Nephron progenitor cell (in vitro differentiated cells): ENCODE measurements at regions not wholly inside any gene's neighbourhood (a gene's known extent, or its start where the extent isn't known, plus 50 kb on each side); places are given as distances from the start of the nearest gene placed in this dataset.

ENCODE experiments used
- DNase-seq: peaks from one replicate; pipeline ENCODE4 v3.0.0; 2021
- H3K27ac Mint-ChIP-seq: 2 replicates; pipeline ENCODE4 v1.8.0; 2021; ENCODE audit warnings: mild to moderate bottlenecking, moderate library complexity, mixed read lengths
- H3K27me3 Mint-ChIP-seq: 2 replicates; pipeline ENCODE4 v1.8.0; 2021; ENCODE audit warnings: mild to moderate bottlenecking, low read depth, mixed read lengths; ENCODE audit not compliant: poor library complexity
- H3K36me3 Mint-ChIP-seq: 2 replicates; pipeline ENCODE4 v1.8.0; 2021; ENCODE audit warnings: low read depth, mixed read lengths
- H3K4me1 Mint-ChIP-seq: 2 replicates; pipeline ENCODE4 v1.8.0; 2021; ENCODE audit warnings: mixed read lengths
- H3K4me3 Mint-ChIP-seq: 2 replicates; pipeline ENCODE4 v1.8.0; 2021; ENCODE audit warnings: mild to moderate bottlenecking, moderate library complexity, mixed read lengths
- H3K9me3 Mint-ChIP-seq: 2 replicates; pipeline ENCODE4 v1.8.0; 2021; ENCODE audit warnings: mild to moderate bottlenecking, moderate library complexity, mixed read lengths
- TF ChIP-seq, protein P1 (sequence below): fragments of 200-600 bp; sonication (generic); IDR thresholded peaks from 2 replicates; pipeline ENCODE4 v1.5.0; 2021; ENCODE audit warnings: antibody characterized with exemption

DNA sequence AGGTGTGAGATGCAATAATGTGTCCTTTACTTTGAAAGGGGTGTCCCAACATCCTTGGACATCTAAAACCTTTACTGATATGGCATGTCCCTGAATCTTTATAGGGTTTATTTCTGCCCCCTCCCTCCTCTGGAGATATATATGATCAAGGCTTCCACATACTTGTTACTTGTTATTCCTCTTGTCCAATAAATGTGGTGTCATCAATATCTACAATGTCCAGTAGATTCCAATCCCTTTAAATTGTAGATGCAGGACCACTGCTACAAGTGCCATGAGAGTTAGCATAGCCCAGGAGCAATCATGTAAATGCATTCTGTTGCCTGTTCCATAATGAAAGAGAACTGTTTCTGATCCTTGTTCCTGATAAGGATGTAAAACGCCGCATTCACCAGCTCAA is 479.7 kb upstream of the MEIS1 start:
- Mint-ChIP-seq H3K27me3 (peaks cover 23% of the 10 kb centered on the region), H3K9me3 (no peaks in the 10 kb centered on the region), H3K27ac (no peak overlapping the region), H3K4me1 (peaks cover 17% of the 10 kb centered on the region), H3K4me3 (no peak overlapping the region), H3K36me3 (no peaks in the 10 kb centered on the region)
- no peak for DNase-seq
- TF ChIP-seq, protein P1, sequence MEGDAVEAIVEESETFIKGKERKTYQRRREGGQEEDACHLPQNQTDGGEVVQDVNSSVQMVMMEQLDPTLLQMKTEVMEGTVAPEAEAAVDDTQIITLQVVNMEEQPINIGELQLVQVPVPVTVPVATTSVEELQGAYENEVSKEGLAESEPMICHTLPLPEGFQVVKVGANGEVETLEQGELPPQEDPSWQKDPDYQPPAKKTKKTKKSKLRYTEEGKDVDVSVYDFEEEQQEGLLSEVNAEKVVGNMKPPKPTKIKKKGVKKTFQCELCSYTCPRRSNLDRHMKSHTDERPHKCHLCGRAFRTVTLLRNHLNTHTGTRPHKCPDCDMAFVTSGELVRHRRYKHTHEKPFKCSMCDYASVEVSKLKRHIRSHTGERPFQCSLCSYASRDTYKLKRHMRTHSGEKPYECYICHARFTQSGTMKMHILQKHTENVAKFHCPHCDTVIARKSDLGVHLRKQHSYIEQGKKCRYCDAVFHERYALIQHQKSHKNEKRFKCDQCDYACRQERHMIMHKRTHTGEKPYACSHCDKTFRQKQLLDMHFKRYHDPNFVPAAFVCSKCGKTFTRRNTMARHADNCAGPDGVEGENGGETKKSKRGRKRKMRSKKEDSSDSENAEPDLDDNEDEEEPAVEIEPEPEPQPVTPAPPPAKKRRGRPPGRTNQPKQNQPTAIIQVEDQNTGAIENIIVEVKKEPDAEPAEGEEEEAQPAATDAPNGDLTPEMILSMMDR, result no peak

DNA sequence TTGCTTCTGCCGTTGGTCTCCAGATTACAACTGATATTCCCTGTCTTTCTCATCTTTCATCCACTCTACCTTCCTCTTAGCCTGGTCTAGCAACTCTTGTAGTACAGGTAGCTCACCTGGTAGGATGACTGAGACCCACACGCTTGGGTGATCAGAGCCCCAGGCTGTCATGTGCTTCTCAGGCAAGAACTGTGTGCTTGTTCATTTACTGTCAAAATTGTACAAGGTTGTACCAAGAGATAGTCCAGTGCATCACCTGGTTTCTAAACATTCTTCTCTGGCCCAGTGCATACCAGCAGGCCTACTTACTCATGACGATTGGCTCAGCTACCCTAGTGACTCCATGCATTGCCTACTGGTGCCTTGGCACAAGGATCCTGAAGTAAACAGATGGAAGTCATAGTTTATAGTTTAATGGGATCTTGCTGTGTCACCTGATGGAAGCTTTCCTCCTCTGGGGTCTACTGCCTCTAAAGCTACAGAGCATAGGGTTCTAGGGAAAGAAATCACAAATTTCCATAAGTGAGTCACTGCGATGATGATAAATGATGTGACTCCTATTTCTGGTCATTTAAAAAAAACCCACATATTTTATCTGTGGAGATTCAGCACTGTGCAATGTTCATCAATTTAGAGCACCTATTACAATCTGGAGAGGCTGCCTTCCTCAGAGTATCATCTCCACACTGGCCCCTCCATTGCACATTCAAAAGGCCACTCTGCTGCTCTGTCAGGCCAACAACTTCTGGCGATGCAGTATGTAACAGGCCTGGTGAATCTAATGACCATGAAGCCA is 481.8 kb upstream of the MEIS1 start:
- TF ChIP-seq, protein P1, result no peak
- no peaks in the 10 kb centered on the region for H3K9me3 Mint-ChIP-seq
- peaks cover 23% of the 10 kb centered on the region for H3K27me3 Mint-ChIP-seq

DNA sequence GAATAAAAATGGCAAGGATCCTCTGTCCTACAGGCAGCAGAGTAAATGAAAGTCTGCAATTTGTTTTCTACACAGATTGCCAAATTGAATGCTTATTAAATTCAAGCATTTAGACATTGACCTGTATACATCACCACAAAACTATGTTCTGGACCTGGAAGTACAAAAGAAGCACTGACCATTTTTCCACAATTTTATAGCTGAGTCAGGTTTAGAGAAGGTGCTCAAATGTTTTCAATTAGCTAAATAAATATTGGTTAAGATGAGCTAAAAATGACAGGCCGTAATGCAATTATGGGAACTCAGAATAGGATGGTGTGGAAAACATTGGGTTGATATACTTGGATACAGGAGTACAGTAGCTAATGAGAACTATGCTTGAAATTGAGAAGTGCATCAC is 490.7 kb upstream of the MEIS1 start:
- H3K36me3 Mint-ChIP-seq, result no peaks in the 10 kb centered on the region
- TF ChIP-seq, protein P1, result no peak
- H3K4me1 Mint-ChIP-seq, result peaks cover 6% of the 10 kb centered on the region
- peaks cover 6% of the 10 kb centered on the region for H3K27me3 Mint-ChIP-seq
- no peaks in the 10 kb centered on the region for H3K9me3 Mint-ChIP-seq
- no peak overlapping the region for H3K4me3 Mint-ChIP-seq
- no peak for DNase-seq
- H3K27ac Mint-ChIP-seq, result no peak overlapping the region

More for the DNA sequence above, 481.8 kb upstream of the MEIS1 start:
- Mint-ChIP-seq H3K4me1 (peaks cover 13% of the 10 kb centered on the region), H3K36me3 (no peaks in the 10 kb centered on the region), H3K27ac (no peak overlapping the region), H3K4me3 (no peak overlapping the region)
- DNase-seq, result no peak

DNA sequence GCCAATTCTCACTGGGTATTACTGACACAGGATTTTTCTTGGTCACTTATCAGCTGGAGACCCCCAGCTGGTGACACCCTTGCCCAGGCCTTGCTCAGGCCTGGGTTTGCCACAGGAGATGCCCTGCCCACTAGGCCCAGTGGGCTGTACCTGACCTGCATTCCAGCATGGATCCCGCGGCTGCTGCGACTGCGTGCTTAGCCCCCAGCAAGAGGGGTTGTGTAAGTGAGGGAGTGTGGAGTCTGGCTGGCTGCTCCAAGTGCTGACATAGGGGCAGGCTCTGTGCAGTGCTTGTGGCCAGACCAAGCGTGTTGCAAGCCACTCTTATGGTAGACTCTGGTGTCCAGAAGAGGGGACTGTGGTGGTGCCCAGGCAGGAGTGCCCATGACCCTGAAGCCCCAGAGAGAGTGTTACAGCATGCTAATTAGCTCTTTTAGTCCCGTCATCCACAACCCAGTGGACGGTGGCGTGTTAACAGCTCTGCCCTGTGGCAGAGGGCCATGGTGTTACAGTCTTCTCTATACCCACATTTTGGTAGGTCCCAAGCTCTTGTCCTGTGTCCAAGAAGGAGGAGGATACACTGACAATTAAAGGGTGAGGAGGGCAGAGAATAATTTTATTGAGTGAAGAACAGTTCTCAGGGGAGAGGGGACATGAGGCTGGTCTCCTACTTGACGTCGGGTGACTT is 491.7 kb upstream of the MEIS1 start:
- TF ChIP-seq, protein P1, result no peak
- no peak for DNase-seq
- Mint-ChIP-seq H3K4me1 (peaks cover 6% of the 10 kb centered on the region), H3K9me3 (no peaks in the 10 kb centered on the region), H3K36me3 (no peaks in the 10 kb centered on the region), H3K4me3 (no peak overlapping the region), H3K27me3 (peaks cover 6% of the 10 kb centered on the region), H3K27ac (no peak overlapping the region)

GRCh38 chr2:65940856-65941255 is 494.1 kb upstream of the MEIS1 start:
- no peak overlapping the region for H3K4me3 Mint-ChIP-seq

More at GRCh38 chr2:65940856-65941255, 494.1 kb upstream of the MEIS1 start:
- TF ChIP-seq, protein P1, result no peak
- Mint-ChIP-seq H3K4me1 (peaks cover 6% of the 10 kb centered on the region), H3K9me3 (no peaks in the 10 kb centered on the region), H3K27me3 (peaks cover 12% of the 10 kb centered on the region), H3K36me3 (no peaks in the 10 kb centered on the region), H3K27ac (no peak overlapping the region)
- no peak for DNase-seq
